Neutrophil (primary cell): ENCODE measurements at regions not wholly inside any gene's neighbourhood (a gene's known extent, or its start where the extent isn't known, plus 50 kb on each side); places are given as distances from the start of the nearest gene placed in this dataset.

Experiments
- H3K27ac ChIP-seq: fragments of 200-600 bp; sonication (generic); 2 replicates; pipeline ENCODE4 v1.5.1; 2016; ENCODE audit warnings: mild to moderate bottlenecking, moderate library complexity
- H3K27me3 ChIP-seq: fragments of 200-600 bp; sonication (generic); 2 replicates; pipeline ENCODE4 v1.6.0; 2016; ENCODE audit warnings: mild to moderate bottlenecking
- H3K36me3 ChIP-seq: fragments of 200-600 bp; sonication (generic); 2 replicates; pipeline ENCODE4 v1.5.1; 2017
- H3K4me1 ChIP-seq, 2 experiments: fragments of 200-600 bp in 1 of 2; sonication (generic) in 1 of 2; 1 replicate in 1 of 2; 2 replicates in 1 of 2; pipeline versions ENCODE4 v1.5.1 to v1.6.1; 2013 to 2016; ENCODE audit warnings: low read depth in 1 of 2, low read length in 1 of 2, mild to moderate bottlenecking in 1 of 2, moderate library complexity in 1 of 2; ENCODE audit not compliant: control insufficient read depth in 1 of 2, insufficient read depth in 1 of 2
- H3K4me3 ChIP-seq, 2 experiments: fragments of 200-600 bp in 1 of 2; sonication (generic) in 1 of 2; 1 replicate in 1 of 2; 2 replicates in 1 of 2; pipeline ENCODE4 v1.5.1; 2013 to 2016; ENCODE audit warnings: low read depth in 1 of 2, low read length in 1 of 2, mild to moderate bottlenecking in 1 of 2, moderate library complexity in 1 of 2
- H3K9me3 ChIP-seq: fragments of 200-600 bp; sonication (generic); 2 replicates; pipeline ENCODE4 v1.5.1; 2016
- CTCF ChIP-seq: fragments of 200-600 bp; sonication (generic); IDR thresholded peaks from 2 replicates; pipeline ENCODE4 v1.5.1; 2016; ENCODE audit warnings: antibody characterized with exemption

- Histone ChIP-seq H3K27ac (no peak overlapping the region), H3K4me3 (no peak overlapping the region), H3K9me3 (no peaks in the 10 kb centered on the region), H3K27me3 (no peaks in the 10 kb centered on the region), H3K36me3 (no peaks in the 10 kb centered on the region), H3K4me1 (no peaks in the 10 kb centered on the region)
- TF ChIP-seq CTCF, result no peak
Observed at GRCh38 chr9:28774433-28775235, 1201.4 kb upstream of the C9orf72 start.

- H3K4me1 ChIP-seq, result no peaks in the 10 kb centered on the region
- H3K27ac ChIP-seq, result no peak overlapping the region
- H3K4me3 ChIP-seq, result no peak overlapping the region
- no peaks in the 10 kb centered on the region for H3K27me3 ChIP-seq
- H3K9me3 ChIP-seq, result no peaks in the 10 kb centered on the region
- no peak for TF ChIP-seq CTCF
- H3K36me3 ChIP-seq, result no peaks in the 10 kb centered on the region
Observed at GRCh38 chr9:28779243-28779642, 1206.0 kb upstream of the C9orf72 start.

GRCh38 chr9:28781481-28781880 lies 1208.2 kb upstream of the C9orf72 start:
- Histone ChIP-seq H3K36me3 (no peaks in the 10 kb centered on the region), H3K27ac (no peak overlapping the region), H3K4me1 (no peaks in the 10 kb centered on the region), H3K9me3 (no peaks in the 10 kb centered on the region), H3K4me3 (no peak overlapping the region), H3K27me3 (no peaks in the 10 kb centered on the region)
- TF ChIP-seq CTCF, result no peak

- no peak for TF ChIP-seq CTCF
- H3K4me3 ChIP-seq, result no peak overlapping the region
- no peaks in the 10 kb centered on the region for H3K9me3 ChIP-seq
- no peaks in the 10 kb centered on the region for H3K4me1 ChIP-seq
- H3K27me3 ChIP-seq, result no peaks in the 10 kb centered on the region
- no peaks in the 10 kb centered on the region for H3K36me3 ChIP-seq
- no peak overlapping the region for H3K27ac ChIP-seq
Observed at GRCh38 chr9:28782630-28783029, 1209.3 kb upstream of the C9orf72 start.

- H3K4me1 ChIP-seq, result no peaks in the 10 kb centered on the region
- H3K9me3 ChIP-seq, result no peaks in the 10 kb centered on the region
- TF ChIP-seq CTCF, result no peak
- no peak overlapping the region for H3K27ac ChIP-seq
- no peak overlapping the region for H3K4me3 ChIP-seq
- no peaks in the 10 kb centered on the region for H3K36me3 ChIP-seq
- no peaks in the 10 kb centered on the region for H3K27me3 ChIP-seq
Observed at GRCh38 chr9:28792716-28793115, 1219.4 kb upstream of the C9orf72 start.
